ENCODE measurements at regions not wholly inside any gene's neighbourhood (a gene's known extent, or its start where the extent isn't known, plus 50 kb on each side); places are given as distances from the start of the nearest gene placed in this dataset.

GRCh38 chr22:35488513-35488912 lies 52.1 kb upstream of the RASD2 start:
- dilution Hi-C loops (cut with MboI; ENCODE audit: extremely low pct_ligation_motif_present, low sequenced_read_pairs) = no loop called here
- Histone ChIP-seq H3K9ac (replicated peaks; ENCODE audit: extremely low read depth, insufficient read depth, low read length) (no peak overlapping the region), H3K4me2 (ENCODE audit: insufficient read depth, low read length) (no peak overlapping the region), H3K4me1 (ENCODE audit: control insufficient read depth, extremely low read depth, insufficient read depth, low read length) (no peaks in the 10 kb centered on the region), H3K27ac (ENCODE audit: insufficient read depth, low read depth, low read length) (no peak overlapping the region), H3K36me3 (ENCODE audit: control insufficient read depth in 2 of 2, extremely low read depth in 1 of 2, insufficient read depth in 2 of 2, low read length in 2 of 2) (no peaks in the 10 kb centered on the region), H4K20me1 (replicated peaks; ENCODE audit: control insufficient read depth, extremely low read depth, insufficient read depth, low read length) (no peaks in the 10 kb centered on the region), H3K4me3 (replicated peaks in 1 of 3; ENCODE audit: insufficient read depth in 1 of 3, low read depth in 1 of 3, low read length in 3 of 3) (no peak overlapping the region), H2AFZ (ENCODE audit: low read depth, low read length) (no peak overlapping the region), H3K9me3 (replicated peaks; ENCODE audit: control insufficient read depth, insufficient read depth, low read length) (no peaks in the 10 kb centered on the region), H3K27me3 (ENCODE audit: control insufficient read depth in 2 of 2, insufficient read depth in 2 of 2, low read length in 2 of 2) (peaks cover 1 to 4% of the 10 kb centered on the region in 2 experiments), H3K9me1 (replicated peaks; ENCODE audit: control insufficient read depth, extremely low read depth, insufficient read depth, low read length) (no peaks in the 10 kb centered on the region), H3K79me2 (ENCODE audit: control insufficient read depth, insufficient read depth, low read length) (no peaks in the 10 kb centered on the region)
- no TSS peak for BruUV-seq (replicated peaks)
- no peak for FAIRE-seq
- intact Hi-C loops (cut with micrococcal nuclease) = no loop called here
- ChIA-PET POLR2A (no interaction called here), CTCF (interaction anchor here (1.2 kb wide), 1 partner anchor 17 kb away, joined by 3 read pairs; no protein-coding TSS in a partner anchor)
- DNase-seq (ENCODE audit: low read depth, low spot score) = no peak
- no peak for TF ChIP-seq FOS (IDR thresholded peaks at IDR 0.05; ENCODE audit: borderline replicate concordance, insufficient read depth, low read length)
- TF ChIP-seq POLR2A (IDR thresholded peaks at IDR 0.05; ENCODE audit: low read depth, low read length) = no peak
- TF ChIP-seq CTCF (IDR thresholded peaks at IDR 0.05; ENCODE audit: extremely low read depth in 1 of 2, insufficient read depth in 1 of 2, low read depth in 1 of 2, low read length in 2 of 2) = no peak
- no peak for TF ChIP-seq EZH2 (IDR thresholded peaks at IDR 0.05; ENCODE audit: borderline replicate concordance, low read depth, low read length, severe bottlenecking)
- TF ChIP-seq JUN (IDR thresholded peaks at IDR 0.05; ENCODE audit: borderline replicate concordance, insufficient read depth, insufficient read length, low read depth) = no peak
- no peak for TF ChIP-seq MYC (IDR thresholded peaks at IDR 0.05; ENCODE audit: low read depth, low read length)
- TF ChIP-seq GATA2 (IDR thresholded peaks at IDR 0.05; ENCODE audit: insufficient read depth, insufficient read length, low read depth, low read length) = no peak
- TF ChIP-seq, protein P1, sequence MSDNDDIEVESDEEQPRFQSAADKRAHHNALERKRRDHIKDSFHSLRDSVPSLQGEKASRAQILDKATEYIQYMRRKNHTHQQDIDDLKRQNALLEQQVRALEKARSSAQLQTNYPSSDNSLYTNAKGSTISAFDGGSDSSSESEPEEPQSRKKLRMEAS (IDR thresholded peaks at IDR 0.05; ENCODE audit: insufficient read depth, insufficient read length) = no peak
- no peak for TF ChIP-seq POLR2AphosphoS5 (IDR thresholded peaks at IDR 0.05; ENCODE audit: insufficient read depth, low read depth, low read length)

All from endothelial cell of umbilical vein (primary cell).